Gastrocnemius medialis (tissue), 4 donors: ENCODE measurements at regions not wholly inside any gene's neighbourhood (a gene's known extent, or its start where the extent isn't known, plus 50 kb on each side); places are given as distances from the start of the nearest gene placed in this dataset.

Source experiments
- ATAC-seq, 2 donors: fragments of 150-250 bp; one replicate each; pipeline ENCODE4 v1.9.1; 2016
- DNase-seq, 2 donors: peaks; one replicate each; pipeline ENCODE4 v3.0.0-alpha.2; 2019
- H3K27ac ChIP-seq, 4 donors: fragments of 200-600 bp; sonication (generic); 1 replicate in 1 of 4; 2 replicates in 3 of 4; pipeline ENCODE4 v1.5.1; 2016 to 2018; ENCODE audit warnings: mild to moderate bottlenecking in 2 of 4, moderate library complexity in 1 of 4
- H3K27me3 ChIP-seq, 3 donors: fragments of 200-600 bp; sonication (generic) in 2 of 3; 1 replicate in 1 of 3; 2 replicates in 2 of 3; pipeline versions ENCODE4 v1.5.1 to v1.6.0; 2016 to 2019; ENCODE audit warnings: mild to moderate bottlenecking in 1 of 3, moderate library complexity in 1 of 3
- H3K36me3 ChIP-seq, 2 donors: fragments of 200-600 bp; sonication (generic) in 1 of 2; one replicate each; pipeline ENCODE4 v1.5.1; 2017 to 2018
- H3K4me1 ChIP-seq, 2 donors: fragments of 200-600 bp; sonication (generic) in 1 of 2; one replicate each; pipeline ENCODE4 v1.5.1; 2016 to 2017; ENCODE audit warnings: mild to moderate bottlenecking in 2 of 2
- H3K4me3 ChIP-seq, 4 donors: fragments of 200-600 bp; sonication (generic) in 3 of 4; 1 replicate in 1 of 4; 2 replicates in 3 of 4; pipeline ENCODE4 v1.5.1; 2016 to 2019; ENCODE audit warnings: mild to moderate bottlenecking in 2 of 4
- H3K9me3 ChIP-seq, 3 donors: fragments of 200-600 bp; sonication (generic) in 2 of 3; 1 replicate in 1 of 3; 2 replicates in 2 of 3; pipeline ENCODE4 v1.5.1; 2016 to 2019
- POLR2A ChIP-seq, 2 donors: fragments of 450-650 bp; IDR thresholded peaks; one replicate each; pipeline ENCODE4 v1.6.1; 2017; ENCODE audit warnings: antibody characterized with exemption in 2 of 2, mild to moderate bottlenecking in 2 of 2, moderate library complexity in 2 of 2
- in situ Hi-C, 4 donors: fragments of 200-750 bp; cut with MboI; loops; one replicate each; pipeline versions ENCODE4 v1.15.0 to v1.8.0; 2017; ENCODE audit warnings: low sequenced_read_pairs in 4 of 4
- intact Hi-C: fragments of 100-400 bp; cut with DNase I; formaldehyde crosslinking; loops from one replicate; pipeline ENCODE4 v1.15.1; 2023; ENCODE audit warnings: low total_unique reads
- TF ChIP-seq, protein P1 (sequence below), 5 experiments: fragments of 450-650 bp in 3 of 5; fragments of 200-600 bp in 2 of 5; sonication (generic) in 2 of 5; IDR thresholded peaks in 4 of 5; conservative IDR thresholded peaks in 1 of 5; 1 replicate in 4 of 5; 2 replicates in 1 of 5; pipeline ENCODE4 v1.5.1; 2016 to 2019; ENCODE audit warnings: antibody characterized with exemption in 5 of 5, mild to moderate bottlenecking in 3 of 5, moderate library complexity in 3 of 5

DNA sequence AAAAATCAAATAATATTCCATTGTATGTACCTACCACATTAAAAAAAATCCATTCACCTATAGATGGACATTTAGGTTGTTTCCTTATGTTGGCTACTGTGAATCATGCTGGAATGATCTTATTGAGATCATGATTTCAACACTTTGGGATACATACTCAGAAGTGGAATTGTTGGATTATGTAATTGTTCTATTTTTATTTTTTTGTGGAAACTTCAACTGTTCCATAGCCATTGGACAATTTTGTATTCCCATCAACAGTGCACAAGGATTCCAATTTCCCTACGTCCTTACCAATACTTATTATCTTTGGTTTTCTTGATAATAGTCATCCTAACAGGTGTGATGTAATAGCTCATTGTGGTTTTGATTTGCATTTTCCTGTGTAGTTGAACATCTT lies 834.0 kb downstream of the MAFB start:
- TF ChIP-seq, protein P1, sequence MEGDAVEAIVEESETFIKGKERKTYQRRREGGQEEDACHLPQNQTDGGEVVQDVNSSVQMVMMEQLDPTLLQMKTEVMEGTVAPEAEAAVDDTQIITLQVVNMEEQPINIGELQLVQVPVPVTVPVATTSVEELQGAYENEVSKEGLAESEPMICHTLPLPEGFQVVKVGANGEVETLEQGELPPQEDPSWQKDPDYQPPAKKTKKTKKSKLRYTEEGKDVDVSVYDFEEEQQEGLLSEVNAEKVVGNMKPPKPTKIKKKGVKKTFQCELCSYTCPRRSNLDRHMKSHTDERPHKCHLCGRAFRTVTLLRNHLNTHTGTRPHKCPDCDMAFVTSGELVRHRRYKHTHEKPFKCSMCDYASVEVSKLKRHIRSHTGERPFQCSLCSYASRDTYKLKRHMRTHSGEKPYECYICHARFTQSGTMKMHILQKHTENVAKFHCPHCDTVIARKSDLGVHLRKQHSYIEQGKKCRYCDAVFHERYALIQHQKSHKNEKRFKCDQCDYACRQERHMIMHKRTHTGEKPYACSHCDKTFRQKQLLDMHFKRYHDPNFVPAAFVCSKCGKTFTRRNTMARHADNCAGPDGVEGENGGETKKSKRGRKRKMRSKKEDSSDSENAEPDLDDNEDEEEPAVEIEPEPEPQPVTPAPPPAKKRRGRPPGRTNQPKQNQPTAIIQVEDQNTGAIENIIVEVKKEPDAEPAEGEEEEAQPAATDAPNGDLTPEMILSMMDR (IDR thresholded peaks at IDR 0.05 in 4 of 5, conservative IDR thresholded peaks at IDR 0.05 in 1 of 5): no peak
- no peak for TF ChIP-seq POLR2A (IDR thresholded peaks at IDR 0.05)
- Histone ChIP-seq H3K36me3 (no peaks in the 10 kb centered on the region), H3K27me3 (no peaks in the 10 kb centered on the region), H3K4me1 (peaks cover 3 to 6% of the 10 kb centered on the region in 2 donors), H3K4me3 (no peak overlapping the region), H3K27ac (no peak overlapping the region), H3K9me3 (no peaks in the 10 kb centered on the region)
- no peak for DNase-seq
- ATAC-seq: no peak
- intact Hi-C loops (no loop called here), in situ Hi-C loops (loop anchor here in 1 of 4 donors (25.0 kb wide), 1 partner anchor 593 kb away; no protein-coding TSS in a partner anchor)

GRCh38 chr20:39853636-39854035 lies 835.4 kb downstream of the MAFB start:
- intact Hi-C loops (no loop called here), in situ Hi-C loops (loop anchor here in 1 of 4 donors (25.0 kb wide), 1 partner anchor 591 kb away; no protein-coding TSS in a partner anchor)
- DNase-seq (no peak), ATAC-seq (no peak)
- Histone ChIP-seq H3K36me3 (no peaks in the 10 kb centered on the region), H3K4me1 (peaks cover 9 to 13% of the 10 kb centered on the region in 2 donors), H3K9me3 (no peaks in the 10 kb centered on the region), H3K27me3 (no peaks in the 10 kb centered on the region), H3K27ac (no peak overlapping the region), H3K4me3 (no peak overlapping the region)
- TF ChIP-seq POLR2A (IDR thresholded peaks at IDR 0.05): no peak
- TF ChIP-seq, protein P1 (IDR thresholded peaks at IDR 0.05 in 4 of 5, conservative IDR thresholded peaks at IDR 0.05 in 1 of 5): no peak

DNA sequence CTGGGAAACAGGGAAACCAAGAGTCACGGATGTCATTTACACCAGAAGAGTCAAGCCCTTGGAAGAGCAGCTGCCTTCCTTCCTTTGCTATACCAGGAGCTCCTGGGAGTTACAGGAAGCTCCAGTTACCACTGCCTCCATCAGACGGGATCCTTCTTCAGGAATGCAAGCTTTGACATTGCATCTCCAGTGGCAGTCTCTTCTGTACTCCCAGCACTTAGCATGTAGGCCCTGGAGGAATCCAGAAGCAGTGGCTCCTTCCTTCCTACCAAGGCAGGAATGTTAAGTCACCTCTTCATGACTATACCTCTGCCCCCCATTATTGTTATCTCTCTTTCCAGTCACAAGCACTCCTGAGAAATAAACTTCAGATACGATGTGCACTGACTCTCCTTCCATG lies 836.0 kb downstream of the MAFB start:
- H3K9me3 ChIP-seq: no peaks in the 10 kb centered on the region
- intact Hi-C loops: no loop called here
- H3K4me1 ChIP-seq: peaks cover 9 to 13% of the 10 kb centered on the region in 2 donors
- in situ Hi-C loops: loop anchor here in 1 of 4 donors (25.0 kb wide), 1 partner anchor 591 kb away; no protein-coding TSS in a partner anchor
- ATAC-seq: no peak
- DNase-seq: no peak
- H3K27ac ChIP-seq: no peak overlapping the region
- H3K4me3 ChIP-seq: no peak overlapping the region
- TF ChIP-seq, protein P1 (IDR thresholded peaks at IDR 0.05 in 4 of 5, conservative IDR thresholded peaks at IDR 0.05 in 1 of 5): no peak
- no peak for TF ChIP-seq POLR2A (IDR thresholded peaks at IDR 0.05)
- H3K27me3 ChIP-seq: no peaks in the 10 kb centered on the region
- H3K36me3 ChIP-seq: no peaks in the 10 kb centered on the region

- no peak for DNase-seq
- intact Hi-C loops (no loop called here), in situ Hi-C loops (loop anchor here in 1 of 4 donors (25.0 kb wide), 1 partner anchor 589 kb away; no protein-coding TSS in a partner anchor)
- TF ChIP-seq POLR2A (IDR thresholded peaks at IDR 0.05): no peak
- TF ChIP-seq, protein P1 (IDR thresholded peaks at IDR 0.05 in 4 of 5, conservative IDR thresholded peaks at IDR 0.05 in 1 of 5): no peak
- no peaks in the 10 kb centered on the region for H3K36me3 ChIP-seq
- peaks cover 9 to 13% of the 10 kb centered on the region in 2 donors for H3K4me1 ChIP-seq
- no peaks in the 10 kb centered on the region for H3K9me3 ChIP-seq
- ATAC-seq: no peak
- no peak overlapping the region for H3K27ac ChIP-seq
- no peaks in the 10 kb centered on the region for H3K27me3 ChIP-seq
- H3K4me3 ChIP-seq: no peak overlapping the region
Measured at GRCh38 chr20:39851459-39851858, 837.6 kb downstream of the MAFB start.
